ENCODE measurements at regions not wholly inside any gene's neighbourhood (a gene's known extent, or its start where the extent isn't known, plus 50 kb on each side); places are given as distances from the start of the nearest gene placed in this dataset.

DNA sequence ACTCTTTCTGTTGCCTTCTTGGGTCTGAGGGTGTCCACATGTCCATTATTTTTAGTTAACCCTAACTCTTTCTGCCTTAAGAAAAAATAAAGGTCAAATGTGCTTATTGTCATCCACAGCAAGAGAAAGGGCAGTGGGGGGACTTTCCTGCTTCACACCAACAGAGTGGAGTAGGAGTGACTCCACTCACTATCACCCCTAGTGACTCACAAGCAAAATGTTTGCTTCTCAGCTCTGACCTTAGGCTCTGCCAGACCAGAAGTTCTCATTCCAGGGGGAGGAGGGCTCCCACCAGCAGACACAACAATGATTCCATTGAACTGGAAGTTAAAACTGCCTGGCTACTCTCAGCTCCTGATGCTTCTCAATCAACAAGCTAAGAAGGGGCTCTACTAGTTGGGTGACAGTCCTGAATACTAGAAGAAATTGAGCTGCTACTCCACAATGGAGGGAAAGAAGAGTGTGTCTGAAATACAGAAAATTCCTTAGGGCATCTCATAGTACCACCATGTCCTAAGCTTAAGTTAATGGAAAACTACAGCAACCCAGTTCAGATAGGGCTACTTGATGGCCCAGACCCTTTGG lies 83.9 kb upstream of the AFDN start:
- POLR2A ChIA-PET = no interaction called here
- CTCF ChIA-PET = no interaction called here
- BruUV-seq (replicated peaks) = no TSS peak
- Histone ChIP-seq H3K36me3 (ENCODE audit: control insufficient read depth, insufficient read depth, low read length) (no peaks in the 10 kb centered on the region), H3K27me3 (replicated peaks; ENCODE audit: control insufficient read depth, insufficient read depth, low read length) (no peaks in the 10 kb centered on the region), H3K4me3 (ENCODE audit: low read depth, low read length) (no peak overlapping the region), H3K9me3 (0 out of 2 replicates have a peak, but pooled peaks cover 5% of the 10 kb centered on the region), H3K4me1 (peaks cover 41% of the 10 kb centered on the region)
- H3K27ac Mint-ChIP-seq (ENCODE audit: unreplicated experiment) = peak overlapping the region; percentile 63
- H3K27me3 Mint-ChIP-seq (ENCODE audit: insufficient read depth, unreplicated experiment) = no peaks in the 10 kb centered on the region
- DNase-seq = peak; percentile 28 to 46
- no peaks in the 10 kb centered on the region for H3K9me3 Mint-ChIP-seq (ENCODE audit: unreplicated experiment)
- H3K4me3 Mint-ChIP-seq (ENCODE audit: unreplicated experiment) = no peak overlapping the region
- TF ChIP-seq CTCF (IDR thresholded peaks at IDR 0.05; ENCODE audit: insufficient read depth in 1 of 2, low read depth in 1 of 2, low read length in 1 of 2, severe bottlenecking in 1 of 2, unreplicated experiment in 1 of 2) = peak in 1 of 2 experiments; percentile 17
- peaks cover 17% of the 10 kb centered on the region for H3K4me1 Mint-ChIP-seq (ENCODE audit: low read depth, unreplicated experiment)
- H3K36me3 Mint-ChIP-seq (ENCODE audit: insufficient read depth, unreplicated experiment) = no peaks in the 10 kb centered on the region
- intact Hi-C loops (cut with micrococcal nuclease; ENCODE audit: unreplicated experiment) = no loop called here

- POLR2A ChIA-PET = interaction anchor here (1.0 kb wide), 1 partner anchor 71 kb away, joined by 3 read pairs; no protein-coding TSS in a partner anchor
- Mint-ChIP-seq H3K9me3 (ENCODE audit: unreplicated experiment) (no peaks in the 10 kb centered on the region), H3K27me3 (ENCODE audit: insufficient read depth, unreplicated experiment) (no peaks in the 10 kb centered on the region), H3K4me3 (ENCODE audit: unreplicated experiment) (peak overlapping the region; percentile 54), H3K27ac (ENCODE audit: unreplicated experiment) (peak overlapping the region; percentile 81), H3K36me3 (ENCODE audit: insufficient read depth, unreplicated experiment) (no peaks in the 10 kb centered on the region), H3K4me1 (ENCODE audit: low read depth, unreplicated experiment) (peaks cover 20% of the 10 kb centered on the region)
- H3K36me3 ChIP-seq (ENCODE audit: control insufficient read depth, insufficient read depth, low read length) = no peaks in the 10 kb centered on the region
- no peaks in the 10 kb centered on the region for H3K27me3 ChIP-seq (replicated peaks; ENCODE audit: control insufficient read depth, insufficient read depth, low read length)
- 0 out of 2 replicates have a peak, but pooled peaks cover 5% of the 10 kb centered on the region for H3K9me3 ChIP-seq
- peak; percentile 54 to 85 for DNase-seq
- TF ChIP-seq CTCF (IDR thresholded peaks at IDR 0.05; ENCODE audit: insufficient read depth in 1 of 2, low read depth in 1 of 2, low read length in 1 of 2, severe bottlenecking in 1 of 2, unreplicated experiment in 1 of 2) = no peak
- intact Hi-C loops (cut with micrococcal nuclease; ENCODE audit: unreplicated experiment) = loop anchor here (5.0 kb wide), 2 partner anchors 68 to 72 kb away; no protein-coding TSS in a partner anchor
- peaks cover 57% of the 10 kb centered on the region for H3K4me1 ChIP-seq
- CTCF ChIA-PET = no interaction called here
- TSS peak; percentile 38 for BruUV-seq (replicated peaks)
- H3K4me3 ChIP-seq (ENCODE audit: low read depth, low read length) = no peak overlapping the region
These were observed 81.7 kb upstream of the AFDN start for GRCh38 chr6:167744681-167745669.

DNA sequence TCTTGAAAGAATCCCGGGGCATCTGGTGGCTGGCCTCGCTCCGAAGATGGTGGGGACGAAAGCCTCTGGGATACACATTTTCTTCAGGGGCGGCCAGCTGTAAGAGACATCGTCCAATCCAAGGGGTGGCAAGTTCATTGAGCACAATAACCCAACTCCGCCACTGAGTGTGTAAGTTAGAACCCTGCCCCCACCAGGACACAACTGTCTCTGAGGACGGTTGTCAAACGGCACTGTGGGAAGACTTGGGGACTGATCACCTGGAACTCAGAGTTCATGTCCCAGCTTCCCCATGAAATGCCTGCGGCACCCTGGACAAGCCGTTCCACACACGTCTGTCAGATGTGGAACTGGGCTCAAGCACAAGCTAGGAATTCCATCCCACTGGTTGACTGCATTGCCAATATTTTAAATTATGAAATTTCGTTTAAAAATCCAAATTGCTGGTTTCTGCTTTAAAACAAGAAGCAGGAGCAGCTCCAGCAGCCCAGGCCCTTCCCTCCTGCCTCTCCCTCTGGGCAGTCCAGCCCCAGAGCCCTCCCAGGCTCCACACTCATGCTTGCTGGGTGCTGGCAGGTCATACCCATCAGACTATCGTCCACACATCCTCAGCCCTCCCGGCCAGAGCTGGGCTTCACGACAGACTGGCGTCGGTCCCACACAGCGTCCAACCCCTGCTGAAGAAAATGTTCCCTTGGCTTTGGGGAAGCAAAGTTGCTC lies 80.9 kb upstream of the AFDN start:
- TF ChIP-seq CTCF (IDR thresholded peaks at IDR 0.05; ENCODE audit: insufficient read depth in 1 of 2, low read depth in 1 of 2, low read length in 1 of 2, severe bottlenecking in 1 of 2, unreplicated experiment in 1 of 2) = no peak
- peaks cover 62% of the 10 kb centered on the region for H3K4me1 ChIP-seq
- H3K9me3 ChIP-seq = 0 out of 2 replicates have a peak, but pooled peaks cover 5% of the 10 kb centered on the region
- H3K4me3 ChIP-seq (ENCODE audit: low read depth, low read length) = no peak overlapping the region
- peak overlapping the region; percentile 54 for H3K4me3 Mint-ChIP-seq (ENCODE audit: unreplicated experiment)
- no peaks in the 10 kb centered on the region for H3K27me3 Mint-ChIP-seq (ENCODE audit: insufficient read depth, unreplicated experiment)
- no peaks in the 10 kb centered on the region for H3K27me3 ChIP-seq (replicated peaks; ENCODE audit: control insufficient read depth, insufficient read depth, low read length)
- ChIA-PET CTCF (no interaction called here), POLR2A (no interaction called here)
- intact Hi-C loops (cut with micrococcal nuclease; ENCODE audit: unreplicated experiment) = loop anchor here (5.0 kb wide), 2 partner anchors 69 to 71 kb away; no protein-coding TSS in a partner anchor
- no peaks in the 10 kb centered on the region for H3K9me3 Mint-ChIP-seq (ENCODE audit: unreplicated experiment)
- no peaks in the 10 kb centered on the region for H3K36me3 ChIP-seq (ENCODE audit: control insufficient read depth, insufficient read depth, low read length)
- peak overlapping the region; percentile 81 for H3K27ac Mint-ChIP-seq (ENCODE audit: unreplicated experiment)
- H3K36me3 Mint-ChIP-seq (ENCODE audit: insufficient read depth, unreplicated experiment) = no peaks in the 10 kb centered on the region
- H3K4me1 Mint-ChIP-seq (ENCODE audit: low read depth, unreplicated experiment) = peaks cover 20% of the 10 kb centered on the region
- no peak for DNase-seq
- BruUV-seq (replicated peaks) = TSS peak; percentile 90
